GM18505 (cell line): ENCODE measurements at regions not wholly inside any gene's neighbourhood (a gene's known extent, or its start where the extent isn't known, plus 50 kb on each side); places are given as distances from the start of the nearest gene placed in this dataset.

Experiments used
- ATAC-seq: cut with Tn5 transposase; IDR thresholded peaks from one replicate; pipeline ENCODE4 v1.9.1; 2021; ENCODE audit not compliant: unreplicated experiment
- POLR2A ChIP-seq: IDR thresholded peaks from 4 replicates; pipeline ENCODE4 v1.6.1; 2011; ENCODE audit warnings: borderline replicate concordance; ENCODE audit not compliant: insufficient read depth, insufficient read length; ENCODE audit errors: extremely low read depth

GRCh38 chr10:56831681-56832080 is 470.6 kb upstream of the ZWINT start:
- no peak for TF ChIP-seq POLR2A
- ATAC-seq = no peak

- TF ChIP-seq POLR2A = no peak
- peak; percentile 97 for ATAC-seq
Observed at GRCh38 chr10:56823849-56824248, 462.8 kb upstream of the ZWINT start.

GRCh38 chr10:56805022-56805421 is 444.0 kb upstream of the ZWINT start:
- no peak for ATAC-seq
- no peak for TF ChIP-seq POLR2A

DNA sequence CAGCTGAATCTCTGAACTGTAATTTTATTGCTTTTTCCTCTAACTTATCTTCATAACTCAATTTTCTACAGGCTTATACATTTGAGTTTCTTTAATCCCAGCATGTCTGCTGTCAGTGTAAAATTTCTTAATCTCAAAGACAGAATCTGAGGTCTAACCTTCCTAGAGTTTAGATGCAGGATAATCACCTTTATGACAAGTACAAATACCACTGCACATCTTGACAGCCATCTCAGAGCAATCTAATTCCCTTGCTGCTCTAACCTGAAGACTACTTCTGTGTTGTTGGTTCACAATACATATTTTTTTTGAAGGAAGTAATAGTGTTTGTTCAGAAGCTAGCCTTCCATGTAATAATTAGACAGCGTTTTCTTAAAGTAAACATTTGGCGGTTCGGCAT is 424.2 kb upstream of the ZWINT start:
- no peak for TF ChIP-seq POLR2A
- ATAC-seq = no peak

DNA sequence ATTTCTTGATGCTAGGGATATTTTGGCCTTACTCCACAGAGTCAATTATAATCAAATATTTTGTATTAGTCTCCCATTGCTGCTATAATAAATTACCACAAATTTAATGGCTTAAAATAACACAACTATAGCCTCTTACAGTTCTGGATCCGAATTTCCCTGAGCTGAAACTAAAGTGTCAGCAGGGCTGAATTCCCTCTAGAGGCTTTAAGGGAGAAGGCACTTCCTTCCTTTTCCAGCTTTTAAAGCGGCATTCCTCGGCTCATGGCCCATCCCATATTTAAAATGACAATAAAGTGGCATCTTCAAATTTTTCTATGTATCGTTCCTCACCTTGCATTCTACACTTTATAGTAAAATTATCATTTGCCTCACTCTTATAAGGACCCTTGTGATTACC is 421.4 kb upstream of the ZWINT start:
- ATAC-seq = no peak

DNA sequence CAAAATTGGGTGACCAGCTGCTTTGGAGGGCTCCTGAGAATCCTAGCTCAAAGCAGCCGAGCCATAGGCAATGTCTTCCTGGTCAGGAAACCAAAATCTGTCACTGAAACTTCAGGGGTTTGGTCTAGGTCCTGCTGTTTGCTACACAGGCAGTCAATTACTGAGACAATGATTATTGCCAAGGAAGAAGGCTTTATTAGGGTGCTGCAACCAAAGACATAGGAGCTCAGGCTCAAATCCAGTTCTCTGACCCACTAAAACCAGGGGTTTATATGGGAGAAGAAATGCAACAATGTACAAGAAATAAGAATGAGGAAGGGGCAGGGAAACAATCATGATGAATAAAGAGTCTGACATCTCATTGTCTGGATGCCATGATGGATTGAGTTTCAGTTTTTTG is 410.3 kb upstream of the ZWINT start:
- TF ChIP-seq POLR2A = no peak
- no peak for ATAC-seq

More for the DNA sequence above, 421.4 kb upstream of the ZWINT start:
- TF ChIP-seq POLR2A = no peak

- no peak for TF ChIP-seq POLR2A
- ATAC-seq = no peak
Observed at GRCh38 chr10:56763090-56763489, 402.0 kb upstream of the ZWINT start.

DNA sequence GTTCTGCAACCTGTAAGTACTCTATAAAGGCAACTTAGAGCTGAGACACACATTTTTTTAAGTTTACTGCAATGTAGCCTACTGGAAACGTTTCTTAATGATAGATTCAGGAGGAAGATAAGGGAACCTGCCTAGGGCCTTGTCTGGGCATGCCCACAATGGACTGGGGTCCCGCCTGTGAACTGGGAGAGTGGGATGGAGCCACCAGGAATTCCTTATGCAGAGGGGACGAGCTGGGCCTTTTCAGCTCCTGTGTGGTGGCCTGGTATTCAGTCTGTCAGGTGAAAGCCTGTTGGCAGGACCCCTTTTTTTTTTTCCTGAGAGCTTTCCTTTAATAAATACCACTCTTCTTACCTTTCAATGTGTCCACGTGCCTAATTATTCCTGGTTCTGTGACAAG is 384.4 kb upstream of the ZWINT start:
- TF ChIP-seq POLR2A = no peak

DNA sequence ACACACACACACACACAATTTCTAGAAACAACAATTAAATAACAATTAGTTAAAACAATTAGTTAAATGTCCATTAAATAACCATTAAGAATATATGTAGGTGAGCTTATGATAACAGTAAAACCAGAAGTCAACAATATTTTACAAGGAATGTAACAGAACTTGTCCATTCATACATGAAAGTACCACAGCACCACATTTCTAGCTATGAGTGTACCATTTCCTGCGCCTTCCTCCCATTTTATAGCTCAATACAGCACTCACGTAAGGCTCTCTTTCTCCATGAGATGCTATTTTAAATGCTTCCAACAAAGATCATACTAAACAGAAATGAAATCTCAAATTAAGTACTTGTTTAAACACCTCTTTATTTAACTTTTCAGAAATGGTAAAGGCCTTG is 367.3 kb upstream of the ZWINT start:
- no peak for ATAC-seq
- no peak for TF ChIP-seq POLR2A

More for the DNA sequence above, 384.4 kb upstream of the ZWINT start:
- no peak for ATAC-seq

- no peak for ATAC-seq
Observed at GRCh38 chr10:56722912-56723311, 361.9 kb upstream of the ZWINT start.

DNA sequence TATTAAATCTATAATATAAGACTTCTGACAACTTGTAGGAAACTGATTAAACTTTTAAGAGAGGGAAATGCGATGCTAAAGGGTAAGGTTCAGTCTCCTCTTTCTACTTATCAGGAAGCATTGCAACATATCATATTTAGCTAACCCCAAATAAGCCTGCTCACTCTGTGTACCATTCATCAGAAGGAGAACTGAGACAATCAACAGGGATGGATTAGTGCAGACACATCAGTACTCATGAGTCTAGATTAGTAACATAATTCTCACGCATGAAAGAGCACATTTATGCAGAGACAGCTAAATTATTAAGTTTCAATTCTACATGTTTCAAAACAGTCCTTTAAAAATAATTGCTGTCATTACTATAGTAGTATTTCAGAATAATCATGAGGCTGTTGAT is 354.2 kb upstream of the ZWINT start:
- no peak for ATAC-seq
- no peak for TF ChIP-seq POLR2A

More at GRCh38 chr10:56722912-56723311, 361.9 kb upstream of the ZWINT start:
- TF ChIP-seq POLR2A = no peak

GRCh38 chr10:56698506-56698905 is 337.4 kb upstream of the ZWINT start:
- TF ChIP-seq POLR2A = no peak
- ATAC-seq = no peak

GRCh38 chr10:56679578-56679977 is 318.5 kb upstream of the ZWINT start:
- no peak for TF ChIP-seq POLR2A
- no peak for ATAC-seq

GRCh38 chr10:56662765-56663447 is 301.8 kb upstream of the ZWINT start:
- ATAC-seq = peak; percentile 95
- TF ChIP-seq POLR2A = no peak

DNA sequence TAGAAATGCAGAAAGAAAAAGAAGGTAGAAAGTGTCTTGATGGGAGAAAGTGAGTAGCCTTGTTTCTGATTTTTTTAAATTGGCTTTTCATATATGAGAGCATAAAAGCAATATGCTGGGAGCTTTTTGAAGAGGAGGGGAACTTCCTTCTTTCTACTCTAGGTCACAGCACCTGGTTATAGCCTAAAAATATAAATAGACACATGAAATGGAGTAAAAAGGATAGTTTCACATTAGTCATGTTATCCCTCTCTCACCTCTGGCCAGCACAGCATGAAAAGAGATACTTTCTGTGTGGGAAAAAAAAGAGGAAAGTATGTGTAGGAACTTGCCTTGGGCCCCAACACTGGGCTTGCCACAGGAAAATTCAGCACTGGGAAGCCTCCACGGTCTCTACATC is 292.2 kb upstream of the ZWINT start:
- no peak for TF ChIP-seq POLR2A
- ATAC-seq = peak; percentile 73
